Activated CD4-positive, alpha-beta memory T cell treated with anti-CD3 and anti-CD28 coated beads, Interleukin-2, amount 10 ng/mL, durations not matched to agents 7 days and 5 days (primary cell): ENCODE measurements at regions not wholly inside any gene's neighbourhood (a gene's known extent, or its start where the extent isn't known, plus 50 kb on each side); places are given as distances from the start of the nearest gene placed in this dataset.

ENCODE experiments used
- CTCF ChIA-PET: fragments of 350-600 bp; sonication (Branson Sonifier 250); formaldehyde crosslinking; loops from one replicate; lab custom pipeline; 2021; ENCODE audit warnings: antibody characterized with exemption, inconsistent platforms; lab: Charles Lee
- POLR2A ChIA-PET: fragments of 350-600 bp; sonication (Branson Sonifier 250); formaldehyde crosslinking; loops from one replicate; lab custom pipeline; 2021; ENCODE audit warnings: antibody characterized with exemption; lab: Charles Lee
- DNase-seq: peaks from one replicate; pipeline ENCODE4 v3.0.0-alpha.2; 2020
- H3K27ac Mint-ChIP-seq: one replicate; pipeline ENCODE4 v1.8.0; 2021; ENCODE audit warnings: mild to moderate bottlenecking, mixed read lengths
- H3K27me3 Mint-ChIP-seq: one replicate; pipeline ENCODE4 v1.8.0; 2021; ENCODE audit warnings: mixed read lengths
- H3K36me3 Mint-ChIP-seq: one replicate; pipeline ENCODE4 v1.8.0; 2021; ENCODE audit warnings: low read depth, mixed read lengths
- H3K4me1 Mint-ChIP-seq: one replicate; pipeline ENCODE4 v1.8.0; 2021; ENCODE audit warnings: mixed read lengths
- H3K4me3 Mint-ChIP-seq: one replicate; pipeline ENCODE4 v1.8.0; 2021; ENCODE audit warnings: mild to moderate bottlenecking, mixed read lengths
- H3K9me3 Mint-ChIP-seq: one replicate; pipeline ENCODE4 v1.8.0; 2021; ENCODE audit warnings: mixed read lengths

DNA sequence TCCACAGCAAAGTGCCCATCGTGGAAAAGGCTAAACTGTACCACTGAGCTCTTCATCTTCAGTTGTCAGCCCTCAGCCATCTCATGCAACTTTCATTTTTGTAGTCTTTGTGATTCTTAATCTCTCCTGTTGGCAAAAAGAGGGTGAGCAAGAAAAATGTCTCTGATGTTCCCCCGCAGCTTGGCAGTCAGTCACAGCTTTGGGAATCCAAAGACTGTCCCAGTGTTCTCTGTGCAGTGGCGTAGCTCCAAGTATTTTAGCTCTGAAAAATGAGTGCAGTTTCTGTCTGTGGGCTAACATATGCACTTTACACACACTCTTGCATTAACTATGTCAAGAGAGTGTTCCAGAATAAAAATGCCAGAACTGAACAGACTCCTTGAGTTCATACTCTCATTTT is 372.2 kb downstream of the TMEM232 start:
- no peaks in the 10 kb centered on the region for H3K27me3 Mint-ChIP-seq
- no peaks in the 10 kb centered on the region for H3K36me3 Mint-ChIP-seq
- no peak for DNase-seq
- no peaks in the 10 kb centered on the region for H3K4me1 Mint-ChIP-seq
- no peaks in the 10 kb centered on the region for H3K9me3 Mint-ChIP-seq
- POLR2A ChIA-PET = no interaction called here
- H3K27ac Mint-ChIP-seq = no peak overlapping the region
- CTCF ChIA-PET = no interaction called here
- no peak overlapping the region for H3K4me3 Mint-ChIP-seq

DNA sequence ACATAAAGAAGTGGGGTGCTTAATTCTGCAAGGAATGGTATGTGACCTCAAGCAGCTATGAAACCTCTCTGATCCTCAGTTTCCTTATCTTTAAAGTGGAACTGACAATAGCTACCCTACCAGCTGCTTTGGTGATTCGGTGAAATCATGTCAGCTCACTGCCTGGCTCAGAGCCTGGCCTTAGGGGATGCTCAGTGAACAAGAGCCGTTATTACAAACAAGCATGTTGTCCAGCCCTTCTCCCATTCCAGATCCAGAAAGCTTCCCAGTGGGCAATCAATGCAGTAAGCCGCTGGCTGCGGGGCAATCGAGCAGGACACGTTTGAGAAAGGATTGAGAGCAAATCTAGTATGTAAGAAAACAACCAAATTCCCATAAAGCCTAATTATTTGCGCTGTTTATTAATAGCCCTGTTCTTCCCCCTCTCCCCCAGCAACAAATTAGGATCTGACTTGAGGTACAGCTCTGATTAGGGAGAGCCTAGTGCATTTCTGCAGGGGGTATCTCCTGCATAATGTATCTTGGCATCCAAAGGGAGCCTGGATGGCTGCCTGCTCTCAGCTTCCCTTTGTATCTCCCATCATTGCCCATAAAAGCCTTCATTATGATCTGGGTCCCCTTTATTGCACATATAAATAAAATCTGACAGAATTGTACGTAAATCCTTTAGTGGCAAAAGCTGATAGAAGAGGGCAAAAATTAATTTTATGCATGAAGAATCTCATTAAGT is 371.4 kb downstream of the TMEM232 start:
- Mint-ChIP-seq H3K36me3 (no peaks in the 10 kb centered on the region), H3K27me3 (no peaks in the 10 kb centered on the region), H3K9me3 (no peaks in the 10 kb centered on the region), H3K4me3 (no peak overlapping the region), H3K4me1 (no peaks in the 10 kb centered on the region), H3K27ac (no peak overlapping the region)
- no peak for DNase-seq
- ChIA-PET POLR2A (no interaction called here), CTCF (no interaction called here)

DNA sequence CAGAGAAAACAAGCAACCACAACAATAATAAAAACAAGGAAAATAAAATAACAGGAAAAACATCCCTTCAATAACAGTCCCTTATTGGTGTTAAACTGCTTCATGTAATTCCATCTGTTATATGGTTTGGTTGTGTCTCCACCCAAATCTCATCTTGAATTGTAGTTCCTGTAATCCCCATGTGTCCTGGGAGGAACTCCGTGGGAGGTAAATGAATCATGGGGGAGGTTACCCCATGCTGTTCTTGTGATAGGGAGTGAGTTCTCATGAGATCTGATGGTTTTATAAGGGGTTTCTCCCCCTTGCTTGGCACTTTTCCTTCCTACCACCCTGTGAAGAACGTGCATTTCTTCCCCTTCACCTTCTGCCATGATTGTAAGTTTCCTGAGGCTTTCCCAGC is 369.8 kb downstream of the TMEM232 start:
- no peak for DNase-seq
- Mint-ChIP-seq H3K9me3 (no peaks in the 10 kb centered on the region), H3K27ac (no peak overlapping the region), H3K36me3 (no peaks in the 10 kb centered on the region), H3K4me3 (no peak overlapping the region), H3K4me1 (no peaks in the 10 kb centered on the region), H3K27me3 (no peaks in the 10 kb centered on the region)
- CTCF ChIA-PET = no interaction called here
- POLR2A ChIA-PET = no interaction called here

DNA sequence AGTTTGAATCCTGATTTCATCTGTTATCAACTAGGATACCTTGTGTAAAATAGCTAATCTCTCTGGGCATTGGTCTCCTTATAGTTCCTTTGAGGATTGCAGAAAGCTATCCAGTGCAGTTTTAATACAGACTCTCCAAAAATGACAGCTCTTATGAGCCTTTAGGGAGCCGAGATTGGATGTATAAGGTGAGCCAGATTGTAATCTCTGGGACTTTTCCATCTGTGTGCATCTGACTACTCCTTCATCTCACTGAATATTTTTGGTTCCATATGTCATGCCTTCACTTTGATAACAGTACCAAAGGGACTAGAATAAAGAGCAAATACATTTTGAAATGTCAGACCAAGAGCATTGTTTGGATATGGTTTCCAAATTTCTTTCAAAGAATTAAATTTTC is 367.2 kb downstream of the TMEM232 start:
- CTCF ChIA-PET = no interaction called here
- Mint-ChIP-seq H3K4me3 (no peak overlapping the region), H3K27ac (no peak overlapping the region), H3K9me3 (no peaks in the 10 kb centered on the region), H3K27me3 (no peaks in the 10 kb centered on the region), H3K4me1 (no peaks in the 10 kb centered on the region), H3K36me3 (no peaks in the 10 kb centered on the region)
- POLR2A ChIA-PET = no interaction called here
- DNase-seq = no peak

DNA sequence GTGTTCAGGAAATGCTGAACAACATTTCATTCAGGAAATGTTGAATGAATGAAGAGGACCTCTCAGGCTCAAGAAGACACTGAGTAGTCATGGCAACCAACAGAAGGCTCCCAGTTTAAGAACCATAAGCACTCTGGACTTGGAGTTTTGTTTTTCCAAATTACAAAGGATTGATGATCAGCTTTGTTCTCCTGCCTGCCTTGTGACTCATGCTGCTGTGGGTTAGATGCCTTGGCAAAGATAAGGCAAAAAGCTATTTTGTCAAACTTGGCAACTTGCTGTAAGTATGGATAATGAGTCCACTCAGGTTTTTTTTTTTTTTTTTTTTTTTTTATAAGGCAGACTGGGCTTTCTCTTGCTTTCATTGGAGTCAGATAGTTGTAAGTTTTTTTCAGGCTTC is 365.0 kb downstream of the TMEM232 start:
- no peak overlapping the region for H3K27ac Mint-ChIP-seq
- H3K4me1 Mint-ChIP-seq = no peaks in the 10 kb centered on the region
- H3K27me3 Mint-ChIP-seq = no peaks in the 10 kb centered on the region
- ChIA-PET POLR2A (no interaction called here), CTCF (no interaction called here)
- no peak overlapping the region for H3K4me3 Mint-ChIP-seq
- H3K9me3 Mint-ChIP-seq = no peaks in the 10 kb centered on the region
- DNase-seq = no peak
- no peaks in the 10 kb centered on the region for H3K36me3 Mint-ChIP-seq

DNA sequence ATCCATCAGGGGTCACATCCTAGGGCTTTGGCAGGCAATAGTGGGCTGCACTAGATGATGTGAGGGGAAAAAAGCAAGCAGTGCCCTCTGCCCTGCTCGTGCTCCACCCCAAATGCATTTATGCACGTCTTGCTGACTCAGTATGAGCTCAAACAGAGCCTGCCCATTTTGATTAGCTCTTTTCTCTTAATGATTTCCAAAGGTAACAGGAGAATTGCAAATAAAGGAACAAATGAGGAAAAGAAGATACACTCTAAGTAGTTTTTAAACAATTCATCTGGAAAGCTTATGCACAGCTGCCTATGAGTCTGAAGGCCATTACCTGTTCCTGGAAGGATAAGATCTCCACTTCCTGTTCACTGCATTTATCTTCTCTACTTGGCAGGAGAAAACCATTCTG is 364.2 kb downstream of the TMEM232 start:
- no peaks in the 10 kb centered on the region for H3K36me3 Mint-ChIP-seq
- no peaks in the 10 kb centered on the region for H3K27me3 Mint-ChIP-seq
- ChIA-PET POLR2A (no interaction called here), CTCF (no interaction called here)
- no peaks in the 10 kb centered on the region for H3K4me1 Mint-ChIP-seq
- H3K27ac Mint-ChIP-seq = no peak overlapping the region
- H3K9me3 Mint-ChIP-seq = no peaks in the 10 kb centered on the region
- no peak overlapping the region for H3K4me3 Mint-ChIP-seq
- DNase-seq = no peak

DNA sequence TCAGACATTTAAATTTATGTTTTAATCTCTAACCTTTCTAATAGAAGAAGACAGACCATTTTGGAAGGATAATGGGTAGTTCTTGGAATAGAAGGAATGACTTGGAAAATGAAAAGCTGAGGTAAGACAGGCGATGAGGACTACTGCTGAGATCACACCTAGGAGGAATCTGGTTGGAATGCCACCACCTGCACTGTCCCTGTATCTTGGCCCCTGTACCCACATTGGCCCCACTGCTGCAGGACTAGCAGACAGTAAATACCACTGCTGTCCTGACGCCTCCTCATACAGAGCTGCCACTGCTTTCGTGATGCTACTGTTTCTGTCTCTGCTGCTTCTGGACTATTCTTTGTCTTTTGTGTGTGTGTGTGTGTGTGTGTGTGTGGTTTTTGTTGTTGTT is 359.8 kb downstream of the TMEM232 start:
- Mint-ChIP-seq H3K27me3 (no peaks in the 10 kb centered on the region), H3K27ac (no peak overlapping the region), H3K9me3 (no peaks in the 10 kb centered on the region), H3K4me3 (no peak overlapping the region), H3K36me3 (no peaks in the 10 kb centered on the region), H3K4me1 (no peaks in the 10 kb centered on the region)
- DNase-seq = no peak
- POLR2A ChIA-PET = no interaction called here
- CTCF ChIA-PET = no interaction called here
